HUES64 (cell line): ENCODE measurements at regions not wholly inside any gene's neighbourhood (a gene's known extent, or its start where the extent isn't known, plus 50 kb on each side); places are given as distances from the start of the nearest gene placed in this dataset.

Experiments used
- H3K27ac ChIP-seq: 2 replicates; pipeline ENCODE4 v1.7.0; 2013; ENCODE audit warnings: low read depth, low read length, inconsistent platforms
- H3K27me3 ChIP-seq: 2 replicates; pipeline ENCODE4 v1.6.1; 2013; ENCODE audit warnings: mild to moderate bottlenecking, low read length; ENCODE audit not compliant: insufficient read depth
- H3K36me3 ChIP-seq: 2 replicates; pipeline ENCODE4 v1.6.1; 2013; ENCODE audit warnings: mild to moderate bottlenecking, low read length; ENCODE audit not compliant: insufficient read depth
- H3K4me1 ChIP-seq: 2 replicates; pipeline ENCODE4 v1.6.1; 2013; ENCODE audit warnings: mild to moderate bottlenecking, low read length, moderate library complexity; ENCODE audit not compliant: insufficient read depth
- H3K4me3 ChIP-seq: 2 replicates; pipeline ENCODE4 v1.5.1; 2013; ENCODE audit warnings: mild to moderate bottlenecking, low read length, moderate library complexity
- H3K9ac ChIP-seq: 2 replicates; pipeline ENCODE4 v1.6.1; 2013; ENCODE audit warnings: mild to moderate bottlenecking, low read depth, low read length
- H3K9me3 ChIP-seq: 2 replicates; pipeline ENCODE4 v1.6.1; 2013; ENCODE audit warnings: low read depth, low read length; ENCODE audit not compliant: insufficient read depth
- WGBS: fragments of 150-250, 120-280 bp; methylation state at CpG from one replicate; pipeline ENCODE4 v1.1.7; 2013; ENCODE audit warnings: missing lambda C conversion rate; 5-methylcytosine and 5-hydroxymethylcytosine counted together

DNA sequence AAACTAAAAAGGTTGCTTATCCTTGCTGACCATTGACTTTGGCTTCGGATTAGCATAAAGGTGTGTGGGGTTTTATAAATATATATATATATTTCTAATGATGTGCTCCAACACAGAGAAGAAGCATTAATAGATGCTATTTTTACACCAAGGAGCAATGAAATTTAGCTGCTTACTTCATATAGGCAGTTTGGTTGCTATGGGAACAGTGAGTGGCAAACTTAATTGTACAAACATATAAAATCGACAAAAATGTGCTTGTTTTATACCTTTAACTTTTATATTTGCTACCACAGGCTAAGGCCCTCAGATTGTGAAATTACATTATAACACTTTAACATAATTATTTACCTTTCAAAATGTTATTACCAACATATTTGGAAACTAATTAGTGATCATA, 303.4 kb downstream of the SEC23A start:
- H3K9me3 ChIP-seq: no peaks in the 10 kb centered on the region
- H3K27me3 ChIP-seq: no peaks in the 10 kb centered on the region
- 100% methylated on average over 1 of the region's 2 CpGs for WGBS
- H3K36me3 ChIP-seq: no peaks in the 10 kb centered on the region
- H3K4me3 ChIP-seq: no peak overlapping the region
- no peaks in the 10 kb centered on the region for H3K4me1 ChIP-seq
- H3K27ac ChIP-seq: no peak overlapping the region
- no peak overlapping the region for H3K9ac ChIP-seq

DNA sequence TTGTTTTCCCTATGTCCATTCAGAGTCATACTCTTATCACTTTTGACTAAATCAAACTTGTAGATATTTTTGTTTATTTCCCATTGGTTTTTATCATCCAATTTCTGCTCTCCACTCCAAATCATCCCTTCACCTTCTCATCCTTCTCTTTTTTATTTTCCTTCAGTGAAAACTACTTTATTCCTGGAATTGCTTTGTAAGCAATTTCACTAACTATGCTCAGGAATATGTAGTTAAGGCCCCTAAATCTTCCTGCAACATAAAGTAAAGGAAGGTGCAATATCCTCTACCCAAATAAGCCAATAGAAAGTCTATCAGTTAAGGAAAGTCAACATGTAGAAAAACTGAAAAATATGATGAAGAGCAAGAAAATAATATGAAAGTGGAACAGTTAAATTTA, 308.4 kb downstream of the SEC23A start:
- Histone ChIP-seq H3K9ac (no peak overlapping the region), H3K9me3 (no peaks in the 10 kb centered on the region), H3K27me3 (no peaks in the 10 kb centered on the region), H3K4me3 (no peak overlapping the region), H3K4me1 (peaks cover 22% of the 10 kb centered on the region), H3K36me3 (no peaks in the 10 kb centered on the region), H3K27ac (no peak overlapping the region)

DNA sequence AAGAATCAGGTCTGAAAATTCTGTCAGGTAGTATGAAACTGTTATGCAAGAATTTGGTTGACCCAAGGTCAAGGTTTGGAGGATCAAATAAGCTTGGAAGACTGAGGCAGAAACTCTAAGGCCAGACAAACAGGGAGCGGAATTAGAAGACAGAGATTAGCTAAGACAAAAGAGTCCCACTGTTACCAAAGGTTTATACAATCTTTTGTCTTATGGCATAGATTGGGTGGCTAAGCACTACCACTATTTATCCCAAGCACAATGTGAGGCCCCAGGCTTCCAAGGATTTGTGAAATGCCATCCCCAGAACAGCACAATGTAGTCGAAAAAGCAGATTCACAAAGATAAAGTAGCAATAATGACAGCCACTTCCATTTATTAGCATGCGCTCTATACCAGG, 311.2 kb downstream of the SEC23A start:
- Histone ChIP-seq H3K9ac (no peak overlapping the region), H3K9me3 (no peaks in the 10 kb centered on the region), H3K4me3 (no peak overlapping the region), H3K27ac (peak overlapping the region; percentile 85; the same call in 1 of the 2 replicates), H3K27me3 (no peaks in the 10 kb centered on the region), H3K36me3 (no peaks in the 10 kb centered on the region), H3K4me1 (peaks cover 22% of the 10 kb centered on the region)
- 47% methylated on average over 3 of the region's 3 CpGs for WGBS

DNA sequence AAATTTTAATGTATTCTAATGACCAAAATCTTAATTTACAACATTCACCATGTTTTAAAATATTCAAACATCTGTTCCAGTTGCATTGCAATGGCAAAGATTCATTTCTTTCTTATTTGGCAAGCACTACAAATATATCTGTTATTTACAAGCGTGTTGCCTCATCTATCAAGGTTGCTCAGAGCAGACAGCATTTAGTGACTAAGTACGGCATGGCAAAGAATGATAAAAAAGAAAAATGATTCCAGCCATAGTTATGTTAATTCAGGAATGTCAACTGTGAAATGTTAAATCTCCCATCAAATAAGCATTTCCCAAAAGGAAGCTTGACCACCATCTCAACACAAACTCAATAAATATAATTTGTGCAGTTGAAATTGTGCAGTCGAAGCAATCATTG, 312.1 kb downstream of the SEC23A start:
- WGBS: 88% methylated on average over 3 of the region's 3 CpGs
- no peak overlapping the region for H3K9ac ChIP-seq
- peaks cover 22% of the 10 kb centered on the region for H3K4me1 ChIP-seq

DNA sequence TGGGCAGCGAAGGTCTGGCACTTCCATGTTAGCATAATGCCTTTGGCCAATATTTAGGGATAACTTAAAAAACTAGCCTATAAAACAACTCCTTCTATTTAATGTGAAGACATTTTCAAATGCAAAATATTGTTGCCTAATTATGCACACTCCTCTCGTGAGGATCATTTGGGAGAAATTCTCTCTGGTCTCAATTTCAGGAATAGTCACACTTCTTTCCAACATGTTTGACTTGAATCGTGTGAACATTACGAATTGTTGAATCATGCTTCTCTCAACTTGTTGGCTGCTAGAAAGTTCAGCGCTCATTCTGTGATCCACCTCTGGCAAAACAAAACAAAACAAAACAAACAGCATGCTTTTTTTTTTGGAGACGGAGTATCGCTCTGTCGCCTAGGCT, 313.2 kb downstream of the SEC23A start:
- H3K27me3 ChIP-seq: no peaks in the 10 kb centered on the region

More for the DNA sequence above, 312.1 kb downstream of the SEC23A start:
- Histone ChIP-seq H3K36me3 (no peaks in the 10 kb centered on the region), H3K4me3 (no peak overlapping the region), H3K27me3 (no peaks in the 10 kb centered on the region), H3K27ac (peak overlapping the region; percentile 64; the same call in 1 of the 2 replicates), H3K9me3 (no peaks in the 10 kb centered on the region)

DNA sequence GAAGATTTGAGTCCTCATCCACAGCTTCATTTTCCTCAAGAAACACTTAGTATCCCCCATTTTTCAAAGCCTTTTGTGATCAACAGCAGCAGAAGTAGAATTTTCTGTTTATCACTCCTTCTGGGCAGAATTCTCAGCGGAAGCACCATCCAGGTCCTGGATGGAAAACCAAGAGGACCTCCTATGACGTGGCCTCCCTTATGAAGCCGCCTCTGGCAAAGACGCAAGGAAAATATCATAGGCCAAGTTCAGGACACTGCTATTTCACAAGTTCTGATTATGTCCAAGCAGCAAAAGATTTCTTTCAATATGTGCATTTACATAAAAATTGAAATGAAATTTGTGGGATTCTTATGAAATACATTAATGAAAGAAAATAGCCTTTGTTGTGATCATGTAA, 315.0 kb downstream of the SEC23A start:
- Histone ChIP-seq H3K27ac (no peak overlapping the region), H3K9me3 (no peaks in the 10 kb centered on the region), H3K4me3 (no peak overlapping the region), H3K36me3 (no peaks in the 10 kb centered on the region), H3K9ac (no peak overlapping the region), H3K27me3 (no peaks in the 10 kb centered on the region), H3K4me1 (peaks cover 22% of the 10 kb centered on the region)
- WGBS: 96% methylated on average over 4 of the region's 4 CpGs

More for the DNA sequence above, 313.2 kb downstream of the SEC23A start:
- no peak overlapping the region for H3K4me3 ChIP-seq
- no peaks in the 10 kb centered on the region for H3K9me3 ChIP-seq
- H3K9ac ChIP-seq: no peak overlapping the region
- no peak overlapping the region for H3K27ac ChIP-seq
- peaks cover 22% of the 10 kb centered on the region for H3K4me1 ChIP-seq
- H3K36me3 ChIP-seq: no peaks in the 10 kb centered on the region
- WGBS: 95% methylated on average over 8 of the region's 8 CpGs

DNA sequence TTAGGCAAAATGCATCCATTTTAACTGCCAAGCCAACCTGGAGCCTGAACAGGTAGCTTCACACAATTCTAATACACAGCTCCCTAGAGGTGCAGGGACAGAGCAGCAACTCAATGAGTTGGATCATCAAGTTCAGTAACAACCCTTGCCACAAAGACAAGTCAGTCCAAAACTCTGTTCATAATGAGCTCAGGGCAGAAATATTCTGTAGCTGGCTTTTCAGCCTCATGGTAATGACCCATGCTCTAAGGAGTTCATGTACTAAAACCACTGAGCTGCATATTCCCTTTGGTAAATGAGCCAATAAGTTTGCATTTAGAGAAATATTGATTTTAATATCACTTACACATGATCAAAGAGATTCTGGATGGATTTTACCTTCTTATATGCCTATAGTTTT, 316.1 kb downstream of the SEC23A start:
- H3K9me3 ChIP-seq: no peaks in the 10 kb centered on the region
- no peaks in the 10 kb centered on the region for H3K36me3 ChIP-seq
- H3K4me3 ChIP-seq: no peak overlapping the region

DNA sequence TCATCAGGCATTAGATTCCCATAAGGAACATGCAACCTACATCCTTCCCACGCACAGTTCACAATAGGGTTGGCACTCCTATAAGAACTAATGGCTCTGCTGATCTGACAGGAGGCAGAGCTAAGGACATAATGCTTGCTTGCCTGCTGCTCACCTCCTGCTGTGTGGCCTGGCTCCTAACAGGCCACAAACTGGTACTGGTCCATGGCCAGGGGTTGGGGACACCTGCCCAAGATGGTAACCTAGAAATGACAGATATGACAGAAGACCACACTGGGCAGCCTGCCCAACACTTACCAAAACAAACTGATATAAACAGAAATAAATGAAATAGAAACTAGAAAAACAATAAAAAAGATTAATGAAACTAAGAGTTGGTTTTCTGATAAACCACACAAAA, 325.6 kb downstream of the SEC23A start:
- Histone ChIP-seq H3K4me1 (no peaks in the 10 kb centered on the region), H3K27ac (no peak overlapping the region), H3K27me3 (no peaks in the 10 kb centered on the region), H3K36me3 (no peaks in the 10 kb centered on the region), H3K4me3 (no peak overlapping the region), H3K9ac (no peak overlapping the region), H3K9me3 (no peaks in the 10 kb centered on the region)
- 88% methylated on average over 1 of the region's 1 CpG for WGBS

More for the DNA sequence above, 316.1 kb downstream of the SEC23A start:
- Histone ChIP-seq H3K4me1 (peaks cover 16% of the 10 kb centered on the region), H3K9ac (no peak overlapping the region), H3K27ac (no peak overlapping the region), H3K27me3 (no peaks in the 10 kb centered on the region)

DNA sequence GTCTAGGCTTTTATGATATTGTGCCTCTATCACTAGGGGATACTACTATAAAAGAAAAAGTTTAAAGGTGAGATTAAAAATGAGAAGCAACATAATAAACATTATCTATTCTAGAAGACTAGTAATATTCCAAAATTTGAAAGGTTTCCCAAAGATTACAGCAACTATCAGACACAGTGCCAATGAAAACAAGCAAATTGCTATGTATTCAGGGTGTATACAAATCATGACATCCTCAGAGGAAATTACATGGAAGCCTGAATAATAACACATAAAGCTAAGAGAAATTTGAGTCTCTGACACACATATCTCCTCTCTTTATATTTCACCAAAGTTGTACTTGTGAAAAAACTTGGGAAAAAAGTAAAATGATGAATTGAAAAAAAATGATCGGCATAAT, 327.0 kb downstream of the SEC23A start:
- no peaks in the 10 kb centered on the region for H3K9me3 ChIP-seq
- no peak overlapping the region for H3K9ac ChIP-seq
- H3K36me3 ChIP-seq: no peaks in the 10 kb centered on the region
- no peaks in the 10 kb centered on the region for H3K4me1 ChIP-seq
- WGBS: 88% methylated on average over 1 of the region's 1 CpG
- no peak overlapping the region for H3K4me3 ChIP-seq
- no peak overlapping the region for H3K27ac ChIP-seq
- H3K27me3 ChIP-seq: no peaks in the 10 kb centered on the region

DNA sequence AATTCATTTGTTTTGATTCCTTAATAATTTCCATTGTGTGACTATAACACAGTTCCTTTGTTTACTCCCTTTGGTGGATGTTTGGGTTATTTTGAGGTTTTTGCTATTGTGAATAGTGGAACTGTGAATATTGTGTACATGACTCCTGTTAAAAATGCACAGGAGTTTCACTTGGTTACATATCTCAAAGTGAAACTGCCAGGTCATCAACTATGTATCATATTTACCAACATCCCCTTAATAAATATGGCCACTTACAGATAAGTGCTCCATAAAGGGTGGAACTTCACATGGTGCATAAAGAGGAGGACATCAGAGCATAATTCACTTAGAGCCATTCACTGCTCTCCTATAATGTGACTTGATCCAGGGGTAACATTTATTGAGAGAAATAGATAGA, 328.9 kb downstream of the SEC23A start:
- no peak overlapping the region for H3K27ac ChIP-seq
- no peak overlapping the region for H3K4me3 ChIP-seq
- H3K4me1 ChIP-seq: no peaks in the 10 kb centered on the region
- no peaks in the 10 kb centered on the region for H3K36me3 ChIP-seq
- H3K9ac ChIP-seq: no peak overlapping the region
- H3K9me3 ChIP-seq: no peaks in the 10 kb centered on the region
- H3K27me3 ChIP-seq: no peaks in the 10 kb centered on the region

DNA sequence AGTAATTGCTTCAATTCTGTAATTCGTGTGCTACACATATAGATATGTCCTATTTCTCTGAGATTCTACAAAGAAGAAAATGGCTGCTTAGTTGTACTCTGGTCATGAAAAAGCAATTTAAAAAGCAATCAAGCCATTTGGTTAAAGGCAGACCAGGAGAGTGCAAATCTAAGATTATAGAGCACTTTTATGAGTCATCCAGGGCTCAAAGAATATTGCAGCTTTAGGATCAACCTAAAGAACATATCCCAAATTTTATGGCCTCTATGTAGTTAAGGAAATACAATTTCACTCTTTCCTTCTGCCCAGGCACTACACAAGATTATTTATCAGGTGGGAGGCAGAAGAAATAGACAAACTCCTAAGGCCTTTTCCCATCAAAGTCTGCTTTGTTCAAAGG, 332.8 kb downstream of the SEC23A start:
- no peak overlapping the region for H3K27ac ChIP-seq
- H3K9ac ChIP-seq: no peak overlapping the region
- H3K4me1 ChIP-seq: no peaks in the 10 kb centered on the region
- no peak overlapping the region for H3K4me3 ChIP-seq
- no peaks in the 10 kb centered on the region for H3K27me3 ChIP-seq
- H3K36me3 ChIP-seq: no peaks in the 10 kb centered on the region
- no peaks in the 10 kb centered on the region for H3K9me3 ChIP-seq
- 71% methylated on average over 1 of the region's 1 CpG for WGBS

DNA sequence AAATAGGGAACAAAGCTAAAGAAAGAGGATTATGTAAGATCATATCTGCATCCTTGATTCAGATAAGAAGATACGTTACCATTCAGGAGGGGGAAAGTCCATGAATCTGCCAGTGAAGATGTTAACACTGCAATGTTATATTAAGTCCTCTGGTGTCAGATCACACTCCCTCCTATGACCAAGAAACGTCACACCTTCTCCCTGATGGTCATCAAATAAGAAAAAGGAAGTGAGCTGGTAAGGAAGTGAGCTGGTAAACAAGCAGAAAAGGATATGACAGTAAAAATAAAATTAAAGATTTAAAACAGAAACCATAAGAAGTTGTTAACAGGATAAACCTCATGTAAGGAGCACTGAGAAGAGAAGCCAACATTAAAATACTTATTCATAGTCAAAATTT, 340.2 kb downstream of the SEC23A start:
- Histone ChIP-seq H3K4me1 (0 out of 2 replicates have a peak, but pooled peaks cover 3% of the 10 kb centered on the region), H3K4me3 (no peak overlapping the region), H3K27ac (no peak overlapping the region), H3K9ac (no peak overlapping the region), H3K27me3 (no peaks in the 10 kb centered on the region), H3K36me3 (no peaks in the 10 kb centered on the region), H3K9me3 (peaks cover 10% of the 10 kb centered on the region)
- WGBS: 100% methylated on average over 1 of the region's 2 CpGs
